ENCODE measurements at regions not wholly inside any gene's neighbourhood (a gene's known extent, or its start where the extent isn't known, plus 50 kb on each side); places are given as distances from the start of the nearest gene placed in this dataset.
A peak's percentile ranks its signal among the peaks of the same experiment; 100 is the strongest.

DNA sequence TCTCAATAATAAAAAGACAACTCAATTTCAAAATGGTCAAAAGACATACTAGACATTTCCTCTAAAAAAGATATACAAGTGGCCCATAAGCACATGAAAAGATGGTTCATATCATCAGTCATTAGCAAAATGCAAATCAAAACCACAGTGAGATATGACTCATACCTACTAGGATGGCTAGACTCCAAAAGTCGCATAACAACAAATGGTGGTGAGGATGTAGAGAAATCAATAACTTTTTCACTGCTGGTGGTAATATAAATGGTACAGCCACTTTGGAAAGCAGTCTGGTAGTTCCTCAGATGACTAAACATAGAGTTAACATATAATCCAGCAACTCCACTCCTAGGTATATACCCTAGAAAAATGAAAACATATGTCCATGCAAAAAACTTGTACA, 242.3 kb upstream of the NOL4 start:
- Mint-ChIP-seq H3K27me3 (ENCODE audit: insufficient read depth) (no peaks in the 10 kb centered on the region), H3K9me3 (peaks cover 9% of the 10 kb centered on the region), H3K27ac (no peak overlapping the region), H3K4me1 (no peaks in the 10 kb centered on the region), H3K36me3 (ENCODE audit: low read depth) (no peaks in the 10 kb centered on the region), H3K4me3 (no peak overlapping the region)
- Histone ChIP-seq H3K27ac (ENCODE audit: low read depth, low read length) (no peak overlapping the region), H3K9me3 (ENCODE audit: control insufficient read depth, low read length) (no peaks in the 10 kb centered on the region), H3K9ac (ENCODE audit: extremely low read depth, low read length, poor library complexity, severe bottlenecking) (no peak overlapping the region), H3K4me3 (ENCODE audit: low read length) (no peak overlapping the region), H3K27me3 (ENCODE audit: control insufficient read depth, insufficient read depth, low read length, poor library complexity, severe bottlenecking) (no peaks in the 10 kb centered on the region), H3K4me1 (ENCODE audit: control insufficient read depth, insufficient read depth, low read length) (no peaks in the 10 kb centered on the region), H3K36me3 (ENCODE audit: control insufficient read depth, insufficient read depth, low read length) (no peaks in the 10 kb centered on the region)
- DNase-seq, result no peak
- TF ChIP-seq, protein P1, sequence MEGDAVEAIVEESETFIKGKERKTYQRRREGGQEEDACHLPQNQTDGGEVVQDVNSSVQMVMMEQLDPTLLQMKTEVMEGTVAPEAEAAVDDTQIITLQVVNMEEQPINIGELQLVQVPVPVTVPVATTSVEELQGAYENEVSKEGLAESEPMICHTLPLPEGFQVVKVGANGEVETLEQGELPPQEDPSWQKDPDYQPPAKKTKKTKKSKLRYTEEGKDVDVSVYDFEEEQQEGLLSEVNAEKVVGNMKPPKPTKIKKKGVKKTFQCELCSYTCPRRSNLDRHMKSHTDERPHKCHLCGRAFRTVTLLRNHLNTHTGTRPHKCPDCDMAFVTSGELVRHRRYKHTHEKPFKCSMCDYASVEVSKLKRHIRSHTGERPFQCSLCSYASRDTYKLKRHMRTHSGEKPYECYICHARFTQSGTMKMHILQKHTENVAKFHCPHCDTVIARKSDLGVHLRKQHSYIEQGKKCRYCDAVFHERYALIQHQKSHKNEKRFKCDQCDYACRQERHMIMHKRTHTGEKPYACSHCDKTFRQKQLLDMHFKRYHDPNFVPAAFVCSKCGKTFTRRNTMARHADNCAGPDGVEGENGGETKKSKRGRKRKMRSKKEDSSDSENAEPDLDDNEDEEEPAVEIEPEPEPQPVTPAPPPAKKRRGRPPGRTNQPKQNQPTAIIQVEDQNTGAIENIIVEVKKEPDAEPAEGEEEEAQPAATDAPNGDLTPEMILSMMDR (conservative IDR thresholded peaks at IDR 0.05), result no peak
- 100% methylated on average over 1 of the region's 1 CpG; no CpG with 5 or more reads in 1 of the 2 experiments for WGBS, 2 experiments (ENCODE audit: insufficient coverage in 1 of 2, insufficient read length in 1 of 2)

DNA sequence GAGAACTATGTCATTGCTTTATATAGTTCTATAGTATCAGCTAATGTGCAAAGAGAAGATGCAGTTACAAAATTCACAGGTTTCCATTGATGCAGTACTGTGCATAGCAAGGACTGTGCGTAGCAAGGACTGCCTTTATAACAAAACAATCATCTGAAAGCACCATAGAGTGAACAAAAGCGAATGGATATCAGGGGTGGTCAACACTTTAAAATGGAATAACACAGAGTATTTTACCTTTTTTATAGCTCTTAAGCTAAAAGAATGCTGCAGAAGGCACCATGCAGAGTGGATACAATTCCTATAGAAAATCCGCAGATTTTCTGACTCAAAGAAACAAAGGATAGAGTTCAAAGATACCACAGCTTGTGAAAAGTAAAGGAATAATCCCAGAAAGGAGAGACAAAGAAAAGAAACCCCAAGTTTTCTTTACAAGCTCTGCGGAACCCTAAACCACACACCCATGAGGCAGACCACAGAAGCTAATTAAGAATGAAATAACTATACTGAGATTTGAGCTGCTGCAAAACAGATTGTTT, 229.9 kb upstream of the DTNA start:
- Histone ChIP-seq H3K9ac (ENCODE audit: extremely low read depth, low read length, poor library complexity, severe bottlenecking) (no peak overlapping the region), H3K27ac (ENCODE audit: low read depth, low read length) (no peak overlapping the region), H3K4me3 (ENCODE audit: low read length) (no peak overlapping the region), H3K36me3 (ENCODE audit: control insufficient read depth, insufficient read depth, low read length) (no peaks in the 10 kb centered on the region), H3K27me3 (ENCODE audit: control insufficient read depth, insufficient read depth, low read length, poor library complexity, severe bottlenecking) (no peaks in the 10 kb centered on the region), H3K9me3 (ENCODE audit: control insufficient read depth, low read length) (peaks cover 6% of the 10 kb centered on the region), H3K4me1 (ENCODE audit: control insufficient read depth, insufficient read depth, low read length) (no peaks in the 10 kb centered on the region)
- no peaks in the 10 kb centered on the region for H3K27me3 Mint-ChIP-seq (ENCODE audit: insufficient read depth)
- peaks cover 4% of the 10 kb centered on the region for H3K9me3 Mint-ChIP-seq
- peaks cover 19% of the 10 kb centered on the region for H3K4me1 Mint-ChIP-seq
- DNase-seq, result no peak
- peak overlapping the region; percentile 7 for H3K27ac Mint-ChIP-seq
- H3K36me3 Mint-ChIP-seq (ENCODE audit: low read depth), result no peaks in the 10 kb centered on the region
- 43 to 64% methylated on average over 2 to 4 of the region's 4 CpGs for WGBS, 2 experiments (ENCODE audit: insufficient coverage in 1 of 2, insufficient read length in 1 of 2)
- H3K4me3 Mint-ChIP-seq, result no peak overlapping the region
- TF ChIP-seq, protein P1 (conservative IDR thresholded peaks at IDR 0.05), result no peak

DNA sequence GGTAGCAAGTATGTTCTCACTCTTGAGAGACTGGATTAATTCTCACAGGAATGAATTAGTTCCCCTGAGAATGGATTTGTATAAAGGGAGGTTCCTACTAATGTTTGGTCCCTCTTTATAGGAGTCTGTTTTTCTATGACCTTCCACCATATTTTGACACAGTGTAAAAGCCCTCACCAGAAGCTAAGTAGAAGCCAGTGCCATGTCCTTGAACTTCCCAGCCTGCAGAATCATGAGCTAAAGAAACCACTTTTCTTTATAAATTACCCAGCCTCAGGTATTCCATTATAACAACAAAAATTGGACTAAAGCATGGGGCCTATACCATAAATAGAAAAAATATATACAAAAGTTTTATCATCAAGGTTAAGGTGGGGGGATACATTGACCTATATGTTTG, 227.9 kb upstream of the DTNA start:
- Histone ChIP-seq H3K27me3 (ENCODE audit: control insufficient read depth, insufficient read depth, low read length, poor library complexity, severe bottlenecking) (no peaks in the 10 kb centered on the region), H3K4me3 (ENCODE audit: low read length) (no peak overlapping the region), H3K9ac (ENCODE audit: extremely low read depth, low read length, poor library complexity, severe bottlenecking) (no peak overlapping the region), H3K27ac (ENCODE audit: low read depth, low read length) (no peak overlapping the region), H3K4me1 (ENCODE audit: control insufficient read depth, insufficient read depth, low read length) (no peaks in the 10 kb centered on the region), H3K9me3 (ENCODE audit: control insufficient read depth, low read length) (peaks cover 6% of the 10 kb centered on the region), H3K36me3 (ENCODE audit: control insufficient read depth, insufficient read depth, low read length) (no peaks in the 10 kb centered on the region)
- Mint-ChIP-seq H3K9me3 (peaks cover 4% of the 10 kb centered on the region), H3K27me3 (ENCODE audit: insufficient read depth) (no peaks in the 10 kb centered on the region), H3K36me3 (ENCODE audit: low read depth) (no peaks in the 10 kb centered on the region), H3K27ac (no peak overlapping the region), H3K4me3 (no peak overlapping the region), H3K4me1 (peaks cover 14% of the 10 kb centered on the region)
- DNase-seq, result no peak
- TF ChIP-seq, protein P1 (conservative IDR thresholded peaks at IDR 0.05), result no peak
